ENCODE measurements at regions not wholly inside any gene's neighbourhood (a gene's known extent, or its start where the extent isn't known, plus 50 kb on each side); places are given as distances from the start of the nearest gene placed in this dataset.

- TF ChIP-seq CTCF (IDR thresholded peaks at IDR 0.05; ENCODE audit: low read length) = no peak
- no peak for TF ChIP-seq EZH2 (IDR thresholded peaks at IDR 0.05; ENCODE audit: borderline replicate concordance, low read length)
Measured at GRCh38 chr17:74115586-74115985, 87.9 kb upstream of the RPL38 start.

Data from OCI-LY1 (cell line).